ENCODE measurements at regions not wholly inside any gene's neighbourhood (a gene's known extent, or its start where the extent isn't known, plus 50 kb on each side); places are given as distances from the start of the nearest gene placed in this dataset.

DNA sequence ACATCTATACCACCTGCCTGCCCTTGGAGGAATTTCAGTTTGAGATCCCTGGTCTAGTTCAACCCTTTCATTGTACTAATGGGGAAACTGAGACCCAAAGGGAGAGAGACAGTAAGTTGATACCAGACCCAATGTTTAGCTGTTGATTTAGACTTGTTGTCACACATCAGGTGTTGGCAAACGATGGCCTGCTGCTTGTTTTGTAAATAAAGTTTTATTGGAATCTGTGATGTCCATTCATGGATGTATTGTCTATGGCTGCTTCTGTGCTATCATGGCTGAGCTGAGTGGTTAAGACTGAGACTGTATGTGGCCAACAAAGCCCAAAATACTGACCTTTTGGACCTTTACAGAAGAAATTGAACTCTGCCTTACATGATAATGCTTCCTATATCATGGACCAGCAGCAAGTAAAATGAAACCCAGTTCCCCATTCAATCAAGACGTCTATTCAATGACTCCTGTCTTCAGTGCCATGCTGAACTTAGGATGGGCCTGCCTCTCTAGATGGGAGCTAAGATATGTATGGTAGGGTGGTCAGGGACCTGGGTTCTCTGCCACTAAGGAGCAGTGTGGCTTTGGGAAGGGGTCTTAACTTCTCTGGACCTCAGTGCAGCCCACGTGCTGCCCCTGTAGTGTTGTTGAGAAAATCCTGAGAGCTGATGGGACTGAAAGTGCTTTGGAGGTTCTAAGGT, 111.0 kb downstream of the IRX5 start:
- Histone ChIP-seq H3K9me3 (no peaks in the 10 kb centered on the region), H3K4me3 (no peak overlapping the region)
- intact Hi-C loops (cut with DNase I) = loop anchor here (5.0 kb wide), 1 partner anchor 221 kb away; no protein-coding TSS in a partner anchor

DNA sequence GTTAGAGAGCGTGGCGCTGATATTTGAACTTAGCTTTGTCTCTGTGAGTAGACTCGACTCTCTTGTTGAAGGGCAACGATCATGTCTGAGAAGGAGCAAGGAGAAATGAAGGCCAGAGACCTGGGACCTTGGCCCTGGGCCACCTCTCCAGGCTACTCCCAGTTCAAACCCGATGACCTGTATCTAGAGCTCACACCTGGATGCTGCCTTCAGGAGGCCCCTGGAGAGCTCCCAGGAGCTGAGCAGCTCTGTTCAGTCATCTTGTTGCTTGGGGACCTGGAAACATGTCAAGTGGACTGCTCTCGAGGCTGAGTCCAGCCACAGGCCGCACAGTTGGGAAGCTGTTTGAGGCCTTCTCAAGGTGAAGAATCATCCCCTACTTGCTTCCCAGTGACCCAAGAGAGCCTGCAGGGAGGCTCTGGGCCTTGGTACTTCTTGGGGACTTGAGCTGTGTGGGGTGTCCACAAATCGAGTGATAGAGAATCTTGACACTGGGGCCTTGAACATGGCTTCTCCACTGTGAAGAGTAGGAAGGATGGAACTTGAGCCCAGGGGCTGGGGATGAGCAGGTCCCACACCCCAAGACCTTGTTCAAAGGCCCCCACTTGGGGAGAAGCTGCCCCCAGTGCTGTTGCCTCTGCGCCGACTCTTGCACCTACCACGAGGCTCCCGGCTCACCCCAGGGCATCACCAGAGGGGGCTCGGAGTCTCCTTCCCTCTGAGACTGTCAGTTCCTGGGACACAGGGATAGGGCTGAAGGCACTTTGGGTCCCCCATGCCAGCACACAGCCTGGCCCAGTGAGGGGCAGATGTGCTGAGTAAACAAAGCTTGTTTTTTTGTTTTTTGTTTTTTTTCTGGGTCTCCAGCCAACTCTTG, 112.1 kb downstream of the IRX5 start:
- Histone ChIP-seq H3K36me3 (no peaks in the 10 kb centered on the region), H3K4me1 (no peaks in the 10 kb centered on the region), H3K27me3 (no peaks in the 10 kb centered on the region), H3K4me3 (no peak overlapping the region), H3K27ac (no peak overlapping the region), H3K9ac (ENCODE audit: low read depth in 2 of 2, low read length in 2 of 2) (no peak overlapping the region), H3K9me3 (no peaks in the 10 kb centered on the region)
- intact Hi-C loops (cut with DNase I) = loop anchor here (5.0 kb wide), 1 partner anchor 220 kb away; no protein-coding TSS in a partner anchor
- TF ChIP-seq, protein P1, sequence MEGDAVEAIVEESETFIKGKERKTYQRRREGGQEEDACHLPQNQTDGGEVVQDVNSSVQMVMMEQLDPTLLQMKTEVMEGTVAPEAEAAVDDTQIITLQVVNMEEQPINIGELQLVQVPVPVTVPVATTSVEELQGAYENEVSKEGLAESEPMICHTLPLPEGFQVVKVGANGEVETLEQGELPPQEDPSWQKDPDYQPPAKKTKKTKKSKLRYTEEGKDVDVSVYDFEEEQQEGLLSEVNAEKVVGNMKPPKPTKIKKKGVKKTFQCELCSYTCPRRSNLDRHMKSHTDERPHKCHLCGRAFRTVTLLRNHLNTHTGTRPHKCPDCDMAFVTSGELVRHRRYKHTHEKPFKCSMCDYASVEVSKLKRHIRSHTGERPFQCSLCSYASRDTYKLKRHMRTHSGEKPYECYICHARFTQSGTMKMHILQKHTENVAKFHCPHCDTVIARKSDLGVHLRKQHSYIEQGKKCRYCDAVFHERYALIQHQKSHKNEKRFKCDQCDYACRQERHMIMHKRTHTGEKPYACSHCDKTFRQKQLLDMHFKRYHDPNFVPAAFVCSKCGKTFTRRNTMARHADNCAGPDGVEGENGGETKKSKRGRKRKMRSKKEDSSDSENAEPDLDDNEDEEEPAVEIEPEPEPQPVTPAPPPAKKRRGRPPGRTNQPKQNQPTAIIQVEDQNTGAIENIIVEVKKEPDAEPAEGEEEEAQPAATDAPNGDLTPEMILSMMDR (IDR thresholded peaks at IDR 0.05) = no peak
- DNase-seq = no peak

More for the DNA sequence above, 111.0 kb downstream of the IRX5 start:
- Histone ChIP-seq H3K9ac (ENCODE audit: low read depth in 2 of 2, low read length in 2 of 2) (no peak overlapping the region), H3K27me3 (no peaks in the 10 kb centered on the region), H3K4me1 (no peaks in the 10 kb centered on the region), H3K36me3 (no peaks in the 10 kb centered on the region), H3K27ac (no peak overlapping the region)
- no peak for DNase-seq
- TF ChIP-seq, protein P1 (IDR thresholded peaks at IDR 0.05) = no peak

DNA sequence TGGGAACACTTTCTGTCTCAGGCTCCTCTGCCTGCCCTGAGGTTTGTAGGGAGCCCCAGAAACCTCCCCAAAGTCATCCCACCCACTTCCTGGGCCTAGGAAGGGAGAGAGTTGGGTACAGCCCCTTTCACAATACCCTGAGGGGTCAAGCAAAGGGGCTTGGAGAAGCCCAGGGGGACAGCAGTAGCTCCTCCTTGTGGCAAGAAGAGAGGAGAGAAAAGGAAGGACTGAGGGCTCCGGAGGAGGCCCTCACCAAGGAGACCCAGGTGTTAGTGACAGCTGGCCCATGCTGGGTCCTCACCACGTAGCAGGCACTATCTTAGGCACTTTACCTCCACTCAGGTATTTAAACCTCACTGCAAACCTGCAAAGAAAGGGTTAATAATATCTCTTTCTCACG, 112.8 kb downstream of the IRX5 start:
- no peak for DNase-seq
- intact Hi-C loops (cut with DNase I) = loop anchor here (5.0 kb wide), 1 partner anchor 219 kb away; no protein-coding TSS in a partner anchor
- H3K9me3 ChIP-seq = no peaks in the 10 kb centered on the region

DNA sequence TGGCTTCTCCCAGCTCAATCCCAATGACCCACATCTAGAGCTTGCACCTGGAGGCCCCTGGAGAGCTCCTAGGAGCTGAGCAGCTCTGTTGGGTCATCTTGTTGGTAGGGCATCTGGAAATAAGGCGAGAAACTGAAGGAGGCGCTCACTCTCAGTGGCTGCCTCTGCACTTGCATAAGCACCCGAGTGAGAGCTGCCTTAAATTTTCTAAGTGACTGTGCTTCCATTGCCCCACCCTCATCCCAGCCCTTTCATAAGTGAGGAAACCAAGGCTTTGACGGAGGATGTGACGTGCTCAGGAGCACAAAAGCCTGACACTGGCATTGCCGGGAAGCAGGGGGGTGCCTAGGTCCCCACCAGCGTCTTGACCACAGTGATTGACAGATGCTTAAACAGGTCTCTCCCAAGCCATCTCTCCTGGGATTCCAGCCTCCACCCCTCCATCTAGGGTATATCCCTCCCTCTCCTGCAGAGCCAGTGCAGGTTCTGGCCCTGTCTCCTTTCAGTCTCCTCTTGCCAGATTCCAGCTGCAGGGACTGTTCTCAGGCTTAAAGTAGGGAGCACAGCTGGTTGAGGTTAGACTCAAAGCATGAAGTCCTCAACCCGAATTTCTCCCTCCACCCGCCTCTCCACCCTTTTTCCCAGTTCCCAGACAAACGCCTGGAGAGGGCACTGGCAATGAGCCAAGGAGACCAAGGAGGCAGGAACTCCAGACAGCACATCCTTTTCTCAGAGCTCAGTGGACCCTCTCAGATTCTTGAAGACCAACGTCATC, 113.7 kb downstream of the IRX5 start:
- no peak for DNase-seq
- Histone ChIP-seq H3K9me3 (no peaks in the 10 kb centered on the region), H3K27me3 (no peaks in the 10 kb centered on the region), H3K27ac (no peak overlapping the region), H3K36me3 (no peaks in the 10 kb centered on the region), H3K4me3 (no peak overlapping the region), H3K9ac (ENCODE audit: low read depth in 2 of 2, low read length in 2 of 2) (no peak overlapping the region), H3K4me1 (no peaks in the 10 kb centered on the region)
- intact Hi-C loops (cut with DNase I) = loop anchor here (5.0 kb wide), 1 partner anchor 218 kb away; no protein-coding TSS in a partner anchor
- TF ChIP-seq, protein P1 (IDR thresholded peaks at IDR 0.05) = no peak

More for the DNA sequence above, 112.8 kb downstream of the IRX5 start:
- Histone ChIP-seq H3K9ac (ENCODE audit: low read depth in 2 of 2, low read length in 2 of 2) (no peak overlapping the region), H3K4me1 (no peaks in the 10 kb centered on the region), H3K4me3 (no peak overlapping the region), H3K36me3 (no peaks in the 10 kb centered on the region), H3K27me3 (no peaks in the 10 kb centered on the region), H3K27ac (no peak overlapping the region)
- TF ChIP-seq, protein P1 (IDR thresholded peaks at IDR 0.05) = no peak

DNA sequence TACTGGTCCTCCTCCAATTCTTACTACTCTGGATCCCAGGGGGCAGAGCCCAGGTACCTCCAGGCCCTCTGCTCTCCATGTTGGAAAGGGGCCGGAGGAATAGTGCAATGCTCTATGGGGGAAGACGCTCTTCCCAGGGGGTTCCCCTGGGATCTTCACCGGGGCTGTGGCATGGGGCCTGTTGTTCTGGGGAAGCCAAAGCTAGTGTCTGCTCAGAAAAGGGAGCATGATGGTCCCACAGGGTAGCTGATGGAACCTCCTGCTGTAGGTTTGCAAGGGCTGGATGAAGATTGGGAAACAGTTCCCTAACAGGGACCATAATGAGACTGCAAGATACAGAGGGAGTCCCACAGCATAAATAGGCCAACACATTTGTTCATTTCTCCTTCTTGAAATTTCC, 114.7 kb downstream of the IRX5 start:
- Histone ChIP-seq H3K9me3 (no peaks in the 10 kb centered on the region), H3K4me1 (no peaks in the 10 kb centered on the region), H3K36me3 (no peaks in the 10 kb centered on the region), H3K27ac (no peak overlapping the region), H3K4me3 (no peak overlapping the region), H3K9ac (ENCODE audit: low read depth in 2 of 2, low read length in 2 of 2) (no peak overlapping the region), H3K27me3 (no peaks in the 10 kb centered on the region)
- intact Hi-C loops (cut with DNase I) = no loop called here
- TF ChIP-seq, protein P1 (IDR thresholded peaks at IDR 0.05) = no peak
- no peak for DNase-seq
